Stimulated activated CD8-positive, alpha-beta memory T cell treated with anti-CD3 and anti-CD28 coated beads, Interleukin-2, amount 100 ng/mL, for 1 hour (primary cell): ENCODE measurements at regions not wholly inside any gene's neighbourhood (a gene's known extent, or its start where the extent isn't known, plus 50 kb on each side); places are given as distances from the start of the nearest gene placed in this dataset.
"Not testable (repeated sequence)": the region's sequence is repeated elsewhere in the genome, so short reads cannot be mapped to it uniquely, and the experiment has no call there.

Experiments used
- DNase-seq, 2 donors: peaks; one replicate each; pipeline ENCODE4 v3.0.0-alpha.2; 2020; ENCODE audit warnings: low read depth in 2 of 2

GRCh38 chr2:106258859-106259258, 64.8 kb upstream of the UXS1 start:
- not testable (repeated sequence) for DNase-seq

GRCh38 chr2:106257830-106258229, 63.7 kb upstream of the UXS1 start:
- no peak for DNase-seq

GRCh38 chr2:106257135-106257534, 63.0 kb upstream of the UXS1 start:
- no peak for DNase-seq

GRCh38 chr2:106249157-106249828, 55.2 kb upstream of the UXS1 start:
- not testable (repeated sequence) for DNase-seq

GRCh38 chr2:106248548-106249151, 54.5 kb upstream of the UXS1 start:
- not testable (repeated sequence) for DNase-seq
